ENCODE measurements at regions not wholly inside any gene's neighbourhood (a gene's known extent, or its start where the extent isn't known, plus 50 kb on each side); places are given as distances from the start of the nearest gene placed in this dataset.
"Not testable (repeated sequence)": the region's sequence is repeated elsewhere in the genome, so short reads cannot be mapped to it uniquely, and the experiment has no call there.

DNA sequence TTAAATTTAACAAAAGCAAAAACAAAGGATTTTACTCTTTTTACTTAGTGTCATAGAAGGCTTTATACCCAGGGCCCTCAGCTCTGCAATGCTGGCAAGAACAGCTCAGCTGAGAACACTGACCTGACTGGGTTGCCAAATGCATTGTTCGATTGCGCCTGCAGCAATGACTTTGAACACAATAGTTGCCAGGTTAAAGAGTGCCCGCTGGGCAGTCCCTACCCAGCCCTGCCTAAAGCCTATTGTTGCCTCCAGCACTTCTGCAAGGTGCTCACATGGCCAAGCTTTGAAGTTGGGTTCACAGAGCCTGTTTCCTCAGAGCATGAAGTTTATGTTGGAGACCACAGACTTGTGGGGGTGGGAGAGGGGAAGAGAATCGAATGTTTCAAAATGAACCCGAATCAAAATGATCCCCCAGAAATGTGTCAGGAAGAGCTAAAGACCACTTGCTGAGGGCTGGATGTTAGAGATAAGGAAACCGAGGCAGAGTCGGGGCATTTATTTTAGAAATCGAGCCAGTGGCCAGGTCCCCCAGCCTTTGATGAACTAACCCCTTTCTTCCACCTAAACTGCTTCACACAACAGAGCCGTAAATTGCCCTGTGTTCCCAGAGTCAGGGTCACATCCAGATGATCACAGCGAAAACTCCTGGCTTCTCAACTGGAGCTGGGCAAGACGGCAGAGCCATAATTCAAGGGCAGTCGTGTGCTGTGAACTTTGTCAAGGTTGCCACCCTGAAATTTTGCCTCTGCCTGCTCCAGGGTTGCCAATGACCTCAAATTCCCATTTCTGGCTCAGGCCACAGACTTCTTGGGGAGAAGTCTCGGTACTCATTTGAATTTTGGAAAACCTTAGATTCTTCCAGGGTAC, 55.0 kb downstream of the FOXA2 start:
- no peak for DNase-seq (ENCODE audit: low spot score)

DNA sequence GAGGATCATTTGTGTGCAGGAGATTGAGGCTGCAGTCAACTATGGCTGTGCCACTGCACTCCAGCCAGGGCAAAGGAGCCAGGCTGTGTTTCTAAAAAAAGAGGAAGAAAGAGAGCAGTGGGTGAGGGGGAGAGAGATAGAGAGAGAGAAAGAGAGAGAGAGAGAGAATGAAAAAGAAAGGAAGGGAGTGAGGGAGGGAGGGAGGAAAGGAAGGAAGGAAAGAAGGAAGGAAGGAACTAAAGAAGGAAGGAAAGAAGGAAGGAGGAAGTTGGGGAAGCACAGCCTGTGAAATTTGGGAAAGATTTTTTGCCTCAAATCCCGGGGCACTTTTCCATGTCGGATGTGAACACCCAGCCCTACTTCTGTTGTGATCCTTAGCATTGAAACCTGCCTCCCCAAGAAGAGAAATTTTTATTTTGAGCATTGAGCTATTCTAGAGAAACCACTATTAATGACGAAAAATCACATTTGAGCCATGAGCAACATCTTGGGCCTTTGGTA, 57.8 kb downstream of the FOXA2 start:
- DNase-seq (ENCODE audit: low spot score): no peak

DNA sequence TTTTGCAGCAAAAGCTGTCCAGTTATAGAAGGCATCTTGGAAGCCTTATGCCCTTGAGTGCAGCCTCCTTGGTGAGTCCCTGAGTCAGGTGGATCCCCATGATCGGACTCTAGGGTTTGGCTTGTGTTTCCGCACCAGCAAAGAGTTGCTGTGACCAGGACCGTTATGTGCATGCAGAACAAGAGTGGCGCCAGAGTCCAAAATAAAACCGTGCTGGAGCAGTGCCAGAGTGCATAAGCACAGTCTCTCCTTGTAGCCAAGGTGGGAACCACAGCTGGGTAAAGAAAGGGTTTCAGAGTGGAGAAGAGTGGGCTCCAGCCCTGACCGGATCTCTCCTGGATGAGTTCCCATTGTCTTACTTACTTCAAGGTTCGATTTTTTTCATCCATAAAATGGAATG, 58.6 kb downstream of the FOXA2 start:
- DNase-seq (ENCODE audit: low spot score): no peak

DNA sequence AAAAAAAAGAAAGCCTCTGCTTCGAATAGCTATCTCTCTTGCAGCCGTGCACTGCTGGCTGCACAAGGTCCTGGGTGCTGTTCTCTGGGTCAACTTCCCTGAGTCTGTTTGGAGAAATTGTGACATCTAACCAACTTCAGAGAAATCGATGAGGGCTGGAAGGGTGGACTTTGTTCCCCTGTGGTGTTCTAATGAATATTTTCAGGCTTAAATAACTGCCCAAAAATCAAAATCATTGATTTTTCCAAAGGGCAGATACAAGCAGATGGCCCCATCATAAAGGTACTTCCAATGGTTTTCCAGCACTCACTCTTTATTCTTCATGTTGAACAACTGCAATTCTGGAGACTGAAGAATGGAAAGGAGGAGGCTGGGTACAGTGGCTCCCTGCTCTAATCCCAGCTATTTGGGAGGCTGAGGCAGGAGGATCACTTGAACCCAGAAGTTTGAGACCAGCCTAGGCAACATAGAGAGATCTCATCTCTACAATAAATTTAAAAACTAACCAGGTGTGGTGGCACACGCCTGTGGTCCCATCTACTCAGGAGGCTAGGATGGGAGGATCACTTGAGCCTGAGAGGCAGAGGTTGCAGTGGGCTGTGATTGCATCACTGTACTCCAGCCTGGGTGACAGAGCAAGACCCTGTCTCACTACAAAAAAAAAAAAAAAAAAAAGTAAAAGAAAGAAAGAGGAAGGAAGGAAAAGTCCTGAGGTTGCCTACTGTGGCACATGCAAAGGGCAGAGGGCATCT, 59.1 kb downstream of the FOXA2 start:
- DNase-seq (ENCODE audit: low spot score): no peak

DNA sequence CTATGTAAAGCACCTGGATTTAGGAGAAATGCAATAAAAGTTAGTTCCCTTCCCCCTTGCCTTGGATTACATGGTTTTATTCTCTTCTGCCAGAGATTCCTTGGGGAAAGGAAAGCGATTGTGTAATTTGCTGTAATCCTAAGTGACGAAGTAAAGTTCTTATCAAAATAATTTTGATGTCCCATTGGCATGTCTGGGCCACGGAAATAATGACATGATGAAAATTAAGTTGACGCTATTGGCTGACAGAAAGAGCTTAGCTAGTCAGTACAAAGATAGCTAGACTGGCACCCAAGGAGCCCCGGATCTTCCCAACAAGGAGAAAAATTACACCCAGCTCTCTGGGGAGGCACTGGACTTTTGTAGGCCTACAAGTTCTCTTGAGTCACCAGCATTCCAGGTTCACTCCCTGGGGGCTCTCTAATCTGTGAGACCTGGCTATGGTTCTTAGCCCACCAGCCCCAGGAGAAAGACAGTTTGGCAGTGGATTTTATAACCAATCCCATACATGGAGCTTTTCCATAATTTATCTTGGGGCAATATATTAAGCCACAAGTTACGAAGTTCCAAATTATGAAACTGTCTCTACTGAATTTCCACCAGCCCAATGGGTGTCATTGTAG, 59.9 kb downstream of the FOXA2 start:
- no peak for DNase-seq (ENCODE audit: low spot score)

DNA sequence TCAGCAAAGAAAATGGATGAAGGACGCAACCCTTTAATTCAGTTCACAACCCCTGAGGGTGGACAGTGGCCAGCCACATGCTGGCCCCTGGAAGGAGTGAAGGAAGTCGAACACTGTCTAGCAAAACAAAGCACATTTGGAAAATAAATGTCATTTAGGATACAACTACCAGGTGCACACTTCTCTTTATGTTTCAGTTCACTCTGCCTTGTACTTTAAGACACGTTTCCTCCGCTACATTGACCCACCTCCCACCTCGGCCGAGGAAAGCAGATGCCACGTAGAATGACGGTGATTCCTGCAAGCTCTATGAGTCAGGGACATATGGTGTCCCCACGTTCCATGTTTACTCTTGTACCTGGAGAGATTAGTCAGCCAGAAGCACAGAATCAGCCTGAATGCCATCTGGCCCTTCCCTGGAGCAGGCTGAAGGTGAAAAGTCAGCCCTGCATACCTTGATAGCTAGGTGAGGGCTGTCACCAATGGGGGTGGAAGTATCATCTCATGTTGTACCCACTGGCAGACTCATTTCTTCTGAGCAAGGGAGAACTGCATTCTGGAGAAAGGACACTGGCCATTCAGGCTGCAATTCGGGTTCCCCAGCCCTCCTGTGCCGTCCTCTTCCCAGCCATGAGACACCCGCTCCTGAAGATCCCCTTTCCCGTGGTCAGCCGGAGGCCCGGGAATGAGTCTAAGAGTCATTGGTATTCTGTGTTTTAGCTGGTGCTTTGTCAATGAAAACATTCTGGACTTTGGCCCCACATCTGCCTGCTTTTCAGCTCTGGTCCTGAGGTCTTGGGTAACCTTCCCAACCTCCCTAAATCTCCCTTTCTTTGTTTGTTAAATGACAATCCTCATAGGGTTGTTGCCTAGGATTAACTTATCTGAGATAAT, 60.6 kb downstream of the FOXA2 start:
- DNase-seq (ENCODE audit: low spot score): no peak

DNA sequence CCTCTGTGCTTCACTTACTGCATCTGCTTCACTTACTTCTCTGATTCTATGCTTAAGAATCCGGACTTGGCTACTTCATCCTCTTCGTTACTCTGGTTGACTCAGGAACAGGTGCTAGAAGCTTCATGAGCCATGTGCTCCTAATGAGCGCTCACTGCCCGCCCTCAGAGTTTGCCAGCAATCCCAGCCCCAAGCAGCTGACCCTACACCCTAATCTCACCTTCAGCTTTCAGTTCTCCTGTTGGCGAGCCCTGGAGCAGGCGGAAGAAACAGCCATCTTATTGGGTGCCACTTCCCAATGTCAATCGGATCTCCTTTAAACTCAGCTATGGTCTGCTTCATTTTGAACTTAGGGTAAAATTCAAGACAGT, 61.3 kb downstream of the FOXA2 start:
- no peak for DNase-seq (ENCODE audit: low spot score)

DNA sequence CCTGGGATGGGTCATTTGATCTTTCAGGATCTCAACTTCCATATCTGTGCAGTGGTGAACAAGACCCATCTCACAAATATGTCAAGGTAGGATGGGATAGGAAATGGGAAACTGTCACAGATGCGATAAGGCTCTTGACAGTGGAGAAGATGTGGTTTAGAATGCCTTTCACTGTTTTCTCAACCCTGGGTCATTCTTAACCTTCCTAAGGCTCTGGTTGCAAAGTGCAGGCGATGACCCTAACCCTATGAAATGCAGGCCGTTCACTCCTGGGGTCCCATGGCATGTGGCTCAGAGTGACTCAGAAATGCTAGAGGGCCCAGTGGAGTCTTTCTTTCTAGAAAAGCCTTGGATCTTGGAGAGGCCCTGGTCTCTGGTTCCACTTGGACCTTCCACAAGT, 61.7 kb downstream of the FOXA2 start:
- no peak for DNase-seq (ENCODE audit: low spot score)

DNA sequence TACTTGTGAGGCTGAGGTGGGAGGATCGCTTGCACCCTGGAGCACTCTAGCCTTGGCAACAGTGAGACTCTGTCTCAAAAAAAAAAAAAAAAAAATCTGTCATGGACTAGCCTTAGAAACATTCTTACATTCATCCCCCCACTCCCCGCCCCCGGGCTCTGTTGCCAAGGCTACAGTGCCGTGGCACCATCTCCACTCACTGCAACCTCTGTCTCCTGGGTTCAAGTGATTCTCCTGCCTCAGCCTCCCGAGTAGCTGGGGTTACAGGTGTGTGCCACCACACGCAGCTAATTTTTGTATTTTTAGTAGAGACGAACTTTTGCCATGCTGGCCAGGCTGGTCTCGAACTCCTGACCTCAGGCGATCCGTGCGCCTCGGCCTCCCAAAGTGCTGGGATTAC, 62.4 kb downstream of the FOXA2 start:
- not testable (repeated sequence) for DNase-seq (ENCODE audit: low spot score)

DNA sequence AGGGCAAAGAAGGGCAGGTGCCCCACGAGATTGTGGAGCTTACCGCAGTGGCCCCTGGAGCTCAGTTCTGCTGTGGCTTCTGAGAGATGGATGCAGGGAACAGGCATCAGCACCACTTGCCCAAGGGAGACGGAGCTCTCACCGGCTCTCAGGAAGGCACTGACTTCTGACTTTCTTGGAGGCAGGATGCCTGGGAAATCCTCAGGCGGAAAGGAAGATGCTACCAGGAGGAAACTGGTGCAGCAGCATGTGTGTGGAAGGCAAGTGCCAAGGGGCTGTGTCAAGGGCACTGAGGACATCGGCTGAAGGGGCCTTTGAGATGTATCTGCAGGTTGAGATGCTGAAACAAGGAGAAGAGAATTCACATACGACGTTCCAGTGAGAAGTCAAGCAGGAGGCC, 64.0 kb downstream of the FOXA2 start:
- no peak for DNase-seq (ENCODE audit: low spot score)

DNA sequence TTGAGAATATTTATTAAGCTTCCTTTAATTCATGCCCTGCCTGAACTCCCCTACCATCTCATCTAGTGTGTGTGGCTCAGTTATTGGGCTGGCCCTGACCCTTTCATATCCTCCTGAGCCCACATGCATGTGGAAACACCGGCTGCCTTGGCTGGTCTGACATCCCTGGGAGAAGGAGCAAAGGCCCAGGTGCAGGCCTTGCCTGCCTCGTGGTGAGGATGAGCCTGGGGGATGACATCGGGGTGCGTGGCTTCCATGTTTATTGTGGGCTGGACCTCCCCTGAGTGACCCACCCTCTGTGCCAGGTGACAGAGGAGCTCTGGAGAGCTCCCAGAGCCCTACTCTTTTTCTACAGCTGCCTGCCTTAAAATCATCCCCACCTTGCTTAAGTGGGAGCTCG, 69.1 kb downstream of the FOXA2 start:
- DNase-seq (ENCODE audit: low spot score): no peak

DNA sequence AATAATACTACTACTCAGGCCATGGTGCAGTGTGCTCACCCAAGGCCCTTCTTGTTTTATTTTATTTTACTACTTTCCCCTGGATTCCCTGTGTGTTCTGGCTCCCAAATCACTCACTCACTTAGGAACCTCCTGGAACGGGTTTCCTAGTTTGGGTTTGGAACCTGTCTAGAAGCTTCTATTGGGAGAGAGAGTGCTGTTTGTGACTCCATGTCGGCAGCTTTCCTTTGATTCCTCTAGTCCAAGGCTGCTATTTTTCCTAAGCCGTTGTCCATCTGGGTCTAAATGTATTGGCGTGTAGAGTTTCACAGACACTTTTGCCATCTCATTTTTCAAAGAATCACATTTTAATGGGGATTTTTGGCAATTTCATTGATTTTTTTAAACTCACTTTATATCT, 70.8 kb downstream of the FOXA2 start:
- DNase-seq (ENCODE audit: low spot score): no peak

DNA sequence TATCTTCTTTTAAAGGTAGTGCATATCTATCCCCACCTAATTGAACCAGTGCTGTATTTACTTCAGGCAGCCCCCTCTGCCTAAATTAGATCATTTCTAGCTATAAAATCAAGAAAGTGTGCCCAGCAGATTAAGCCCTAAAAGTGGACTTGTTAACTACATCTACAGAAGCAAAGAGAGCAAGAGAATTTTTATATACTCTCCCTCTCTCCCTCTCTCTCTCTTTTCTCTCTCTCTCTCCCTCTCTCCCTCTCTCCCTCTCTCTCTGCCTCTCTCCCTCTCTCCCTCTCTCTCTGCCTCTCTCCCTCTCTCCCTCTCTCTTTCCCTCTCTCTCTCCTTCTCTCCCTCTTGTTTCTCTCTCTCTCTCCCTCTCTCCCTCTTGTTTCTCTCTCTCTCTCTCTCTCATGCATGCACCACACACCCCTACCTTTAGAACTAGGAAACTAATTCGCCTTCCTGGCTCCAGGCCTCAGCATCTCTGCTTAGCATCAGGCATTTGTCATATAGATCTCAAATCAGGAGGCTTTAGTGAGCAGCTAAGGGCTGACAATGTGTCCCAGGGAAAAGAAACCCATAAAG, 71.4 kb downstream of the FOXA2 start:
- no peak for DNase-seq (ENCODE audit: low spot score)

DNA sequence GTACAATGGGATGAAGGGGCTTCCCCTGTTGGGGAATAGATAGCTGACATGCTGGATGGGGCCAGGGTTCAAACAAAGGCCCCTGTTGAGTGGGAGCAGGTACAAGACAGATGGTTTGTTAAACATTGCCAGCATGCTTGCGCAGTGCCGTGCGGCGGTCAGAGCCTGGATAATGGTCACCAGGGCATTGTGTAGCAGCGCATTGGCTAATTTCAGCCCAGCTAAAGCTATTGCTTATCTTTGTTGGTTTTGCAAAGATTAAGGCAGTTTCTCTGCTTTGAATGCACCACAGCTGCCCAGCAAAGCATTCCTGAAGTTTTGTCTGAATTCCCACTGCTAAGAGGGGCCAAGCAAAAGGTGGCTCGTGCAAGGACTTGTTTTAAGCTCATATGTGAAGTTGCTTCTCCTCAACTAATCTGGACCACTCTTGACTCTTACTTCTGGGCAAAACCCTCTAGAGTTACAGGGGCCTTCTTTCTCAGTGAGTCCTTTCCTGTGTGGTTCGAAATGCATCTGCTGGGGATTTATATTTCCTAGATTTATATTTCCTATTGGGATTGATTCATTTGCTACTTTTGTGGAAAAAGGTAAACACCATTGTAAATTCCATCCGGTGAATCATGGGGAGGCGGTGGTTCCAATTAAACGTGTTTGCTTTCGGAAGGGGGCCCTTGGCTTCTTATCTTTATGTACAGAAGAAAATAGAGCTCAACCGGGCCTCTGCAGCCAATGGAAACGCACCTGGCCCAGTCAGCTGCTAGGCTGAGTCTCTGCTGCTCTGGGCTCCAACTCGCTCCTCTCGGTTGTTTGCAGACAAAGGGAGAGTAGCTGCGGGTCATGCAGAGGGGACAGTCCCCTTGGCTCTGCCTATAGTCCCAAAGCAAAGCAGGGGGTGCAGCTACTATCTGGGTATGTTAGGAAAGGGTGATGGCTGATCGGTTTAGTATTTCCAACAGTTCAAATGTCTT, 72.1 kb downstream of the FOXA2 start:
- DNase-seq (ENCODE audit: low spot score): peak; percentile 59

DNA sequence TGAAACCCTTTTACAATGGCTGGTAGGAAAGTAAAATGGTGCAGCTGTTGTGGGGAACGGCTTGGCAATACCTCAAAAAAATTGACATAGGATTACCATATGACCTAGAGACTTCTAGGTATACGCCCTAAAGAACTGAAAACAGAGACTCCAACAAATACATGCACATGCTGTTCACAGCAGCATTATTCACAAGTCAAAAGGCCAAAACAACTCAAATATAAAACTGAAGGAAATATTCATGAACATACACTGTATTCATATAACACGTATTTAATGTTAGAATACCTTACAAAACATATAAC, 74.6 kb downstream of the FOXA2 start:
- DNase-seq (ENCODE audit: low spot score): no peak

DNA sequence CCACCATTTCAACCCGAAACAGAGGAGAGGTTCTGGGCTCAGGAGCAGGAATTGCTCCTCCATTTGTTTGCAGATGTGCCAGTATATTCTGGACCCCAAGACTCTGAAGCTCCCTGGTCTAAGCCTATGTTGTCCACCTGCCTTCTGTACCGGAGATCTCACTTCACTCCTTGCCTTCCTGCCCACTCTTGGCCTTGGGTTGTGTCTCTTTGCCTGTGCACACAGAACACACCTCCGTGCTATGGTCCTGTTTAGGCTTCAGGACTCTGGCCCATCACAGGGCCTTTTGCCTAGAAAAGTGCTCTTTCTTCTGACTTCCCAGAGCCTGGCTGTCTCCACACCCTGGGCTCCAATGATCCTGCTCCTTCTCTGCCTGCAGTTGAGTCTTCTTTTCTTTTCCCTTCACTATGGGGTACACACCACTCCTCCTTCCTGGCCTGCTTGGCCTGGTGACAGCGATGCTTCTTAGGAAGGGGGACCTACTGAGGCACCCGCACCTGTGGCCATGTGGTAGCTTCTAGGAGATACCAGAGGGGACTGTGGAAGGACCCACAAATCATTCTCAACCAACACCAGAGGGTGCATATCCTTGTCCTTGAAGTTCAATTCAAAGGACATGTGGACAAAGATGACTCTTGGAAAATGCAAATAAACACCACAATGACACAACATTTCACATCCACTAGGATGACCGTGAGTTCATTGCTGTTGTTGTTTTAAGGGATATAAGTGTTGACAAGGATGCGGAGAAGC, 75.1 kb downstream of the FOXA2 start:
- DNase-seq (ENCODE audit: low spot score): no peak

DNA sequence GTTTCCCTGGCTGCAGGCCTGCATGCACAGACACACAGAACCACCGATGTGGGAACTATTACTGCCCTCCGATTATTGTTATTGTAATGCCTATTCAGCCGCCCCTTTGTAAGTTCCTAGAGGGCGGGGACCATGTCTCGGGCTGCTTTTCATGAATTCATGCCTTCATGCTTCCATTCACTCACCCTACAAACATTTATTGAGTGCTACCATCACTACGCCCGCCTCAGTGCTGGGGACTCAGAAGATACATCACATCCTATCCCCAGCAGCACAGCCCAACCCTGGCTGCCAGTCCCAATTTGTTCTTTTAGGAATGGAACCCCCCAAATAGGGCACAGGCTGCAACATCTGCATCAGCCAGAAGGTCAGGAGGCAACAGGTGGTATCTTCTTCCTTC, 75.9 kb downstream of the FOXA2 start:
- no peak for DNase-seq (ENCODE audit: low spot score)

DNA sequence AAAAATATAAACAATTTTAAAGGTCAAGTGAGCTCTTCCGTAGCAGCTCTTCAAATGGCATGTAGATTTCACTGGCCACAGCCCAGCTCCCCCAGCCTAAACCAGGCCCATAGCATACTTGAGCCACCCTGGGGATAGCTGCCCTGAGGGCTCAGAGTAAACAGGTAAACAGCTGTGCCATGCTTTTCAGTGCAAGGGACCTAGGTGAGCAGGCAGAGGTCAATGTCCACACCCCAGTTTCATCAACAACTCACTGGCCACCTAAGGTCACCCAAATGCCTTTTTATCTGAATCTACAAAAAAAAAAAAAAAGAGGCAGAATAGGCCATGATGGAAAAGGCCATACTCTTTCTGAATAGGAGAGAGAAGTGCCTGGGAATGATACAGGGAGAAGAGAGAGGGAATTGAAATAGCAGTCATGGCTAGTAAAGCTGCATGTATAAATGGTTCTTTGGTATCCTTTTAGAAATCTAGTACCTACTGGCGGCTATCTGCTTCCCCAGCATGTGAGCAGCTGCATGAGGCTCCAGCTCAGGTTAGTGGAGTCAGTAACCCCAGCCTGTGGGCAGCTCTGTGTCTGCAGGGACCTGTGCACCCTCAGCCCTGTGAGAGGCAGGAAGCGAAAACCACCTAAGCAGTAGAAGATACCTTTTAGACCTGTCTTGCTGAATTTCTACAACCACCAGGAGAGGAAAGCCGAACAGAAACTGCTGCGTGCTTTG, 77.0 kb downstream of the FOXA2 start:
- no peak for DNase-seq (ENCODE audit: low spot score)

DNA sequence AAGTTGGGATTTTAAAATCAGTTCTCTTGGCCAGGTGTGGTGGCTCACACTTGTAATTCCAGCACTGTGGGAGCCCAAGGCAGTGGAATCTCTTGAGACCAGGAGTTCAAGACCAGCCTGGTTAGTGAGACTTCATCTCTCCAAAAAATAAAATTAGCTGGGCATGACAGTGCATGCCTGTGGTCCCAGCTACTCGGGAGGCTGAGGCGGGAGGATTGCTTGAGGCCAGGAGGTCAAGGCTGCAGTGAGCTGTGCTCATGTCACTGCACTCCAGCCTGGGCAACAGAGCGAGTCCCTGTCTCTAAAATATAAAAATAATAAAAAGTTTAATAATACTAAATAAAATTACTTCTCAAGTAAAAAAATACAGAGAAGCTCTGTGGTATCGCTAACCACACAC, 77.5 kb downstream of the FOXA2 start:
- DNase-seq (ENCODE audit: low spot score): no peak
